Fibroblast of lung (primary cell): ENCODE measurements at regions not wholly inside any gene's neighbourhood (a gene's known extent, or its start where the extent isn't known, plus 50 kb on each side); places are given as distances from the start of the nearest gene placed in this dataset.

ENCODE experiments used
- DNase-seq, 2 donors: peaks; one replicate each; pipeline versions ENCODE4 v3.0.0 to v3.0.0-alpha.2; 2010; ENCODE audit warnings: low read depth in 2 of 2
- H2AFZ ChIP-seq: 2 replicates; pipeline ENCODE4 v1.5.1; 2012; ENCODE audit warnings: low read length, control low read depth, inconsistent platforms
- H3K27ac ChIP-seq: 2 replicates; pipeline ENCODE4 v1.5.1; 2011; ENCODE audit warnings: low read length, control low read depth; ENCODE audit not compliant: insufficient read depth
- H3K27me3 ChIP-seq: 2 replicates; pipeline ENCODE4 v1.5.1; 2011; ENCODE audit warnings: mild to moderate bottlenecking, low read length; ENCODE audit not compliant: control insufficient read depth, insufficient read depth
- H3K36me3 ChIP-seq: 2 replicates; pipeline ENCODE4 v1.5.1; 2011; ENCODE audit warnings: low read length; ENCODE audit not compliant: control insufficient read depth, insufficient read depth
- H3K4me1 ChIP-seq: 2 replicates; pipeline ENCODE4 v1.5.1; 2011; ENCODE audit warnings: low read length; ENCODE audit not compliant: control insufficient read depth, insufficient read depth; ENCODE audit errors: extremely low read depth
- H3K4me2 ChIP-seq: 2 replicates; pipeline ENCODE4 v1.5.1; 2011; ENCODE audit warnings: low read length, control low read depth; ENCODE audit not compliant: insufficient read depth; ENCODE audit errors: extremely low read depth
- H3K4me3 ChIP-seq, 4 experiments: fragments of 200-600 bp in 1 of 4; sonication (generic) in 1 of 4; replicated peaks in 1 of 4; 2 replicates each; pipeline ENCODE4 v1.5.1; 2011 to 2016; ENCODE audit warnings: low read length in 4 of 4, low read depth in 3 of 4, mild to moderate bottlenecking in 3 of 4, control low read depth in 2 of 4, inconsistent platforms in 1 of 4, mixed read lengths in 1 of 4; ENCODE audit not compliant: insufficient read depth in 1 of 4; ENCODE audit errors: control extremely low read depth in 1 of 4
- H3K79me2 ChIP-seq: 2 replicates; pipeline ENCODE4 v1.5.1; 2012; ENCODE audit warnings: mild to moderate bottlenecking, low read length, inconsistent platforms; ENCODE audit not compliant: control insufficient read depth, insufficient read depth
- H3K9ac ChIP-seq: 2 replicates; pipeline ENCODE4 v1.5.1; 2011; ENCODE audit warnings: mild to moderate bottlenecking, low read length, control low read depth; ENCODE audit not compliant: insufficient read depth
- H3K9me3 ChIP-seq: 2 replicates; pipeline ENCODE4 v1.5.1; 2012; ENCODE audit warnings: low read depth, low read length; ENCODE audit not compliant: control insufficient read depth, insufficient read depth
- H4K20me1 ChIP-seq: 2 replicates; pipeline ENCODE4 v1.5.1; 2011; ENCODE audit warnings: low read length; ENCODE audit not compliant: control insufficient read depth, insufficient read depth; ENCODE audit errors: extremely low read depth
- EZH2 ChIP-seq: IDR thresholded peaks from 2 replicates; pipeline ENCODE4 v1.5.1; 2012; ENCODE audit warnings: low read length, control low read depth, mild to moderate bottlenecking; ENCODE audit errors: missing control alignments
- TF ChIP-seq, protein P1 (sequence below), 2 donors: IDR thresholded peaks in 1 of 2; conservative IDR thresholded peaks in 1 of 2; 1 replicate in 1 of 2; 2 replicates in 1 of 2; pipeline ENCODE4 v1.5.1; 2011 to 2012; ENCODE audit warnings: low read length in 2 of 2, control low read depth in 1 of 2, inconsistent platforms in 1 of 2, low read depth in 1 of 2, mild to moderate bottlenecking in 1 of 2

DNA sequence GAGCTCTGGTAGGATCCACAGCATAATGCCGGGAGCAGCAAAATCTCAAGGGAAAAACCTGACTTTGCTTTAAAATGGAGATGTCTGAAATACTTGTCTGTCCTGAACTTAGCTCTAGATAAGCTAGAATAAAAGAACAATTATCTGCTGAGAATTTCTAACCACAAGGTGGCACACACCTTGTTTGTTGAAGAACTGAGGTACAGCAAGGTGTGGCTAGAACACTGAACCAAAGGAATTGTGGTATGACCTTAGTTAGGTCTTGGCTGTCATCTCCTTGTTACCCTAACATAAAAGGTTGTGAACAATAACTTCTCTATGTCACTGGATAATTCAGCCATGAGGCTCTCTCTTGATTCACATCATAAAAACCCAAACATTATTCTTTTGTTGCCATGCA is 72.3 kb upstream of the ANXA1 start:
- Histone ChIP-seq H3K9me3 (no peaks in the 10 kb centered on the region), H3K79me2 (no peaks in the 10 kb centered on the region), H3K4me1 (peaks cover 2% of the 10 kb centered on the region), H3K4me3 (no peak overlapping the region), H3K9ac (no peak overlapping the region), H3K27me3 (no peaks in the 10 kb centered on the region), H3K4me2 (no peak overlapping the region), H4K20me1 (no peaks in the 10 kb centered on the region), H2AFZ (no peak overlapping the region), H3K36me3 (no peaks in the 10 kb centered on the region), H3K27ac (no peak overlapping the region)
- TF ChIP-seq EZH2, result no peak
- TF ChIP-seq, protein P1, sequence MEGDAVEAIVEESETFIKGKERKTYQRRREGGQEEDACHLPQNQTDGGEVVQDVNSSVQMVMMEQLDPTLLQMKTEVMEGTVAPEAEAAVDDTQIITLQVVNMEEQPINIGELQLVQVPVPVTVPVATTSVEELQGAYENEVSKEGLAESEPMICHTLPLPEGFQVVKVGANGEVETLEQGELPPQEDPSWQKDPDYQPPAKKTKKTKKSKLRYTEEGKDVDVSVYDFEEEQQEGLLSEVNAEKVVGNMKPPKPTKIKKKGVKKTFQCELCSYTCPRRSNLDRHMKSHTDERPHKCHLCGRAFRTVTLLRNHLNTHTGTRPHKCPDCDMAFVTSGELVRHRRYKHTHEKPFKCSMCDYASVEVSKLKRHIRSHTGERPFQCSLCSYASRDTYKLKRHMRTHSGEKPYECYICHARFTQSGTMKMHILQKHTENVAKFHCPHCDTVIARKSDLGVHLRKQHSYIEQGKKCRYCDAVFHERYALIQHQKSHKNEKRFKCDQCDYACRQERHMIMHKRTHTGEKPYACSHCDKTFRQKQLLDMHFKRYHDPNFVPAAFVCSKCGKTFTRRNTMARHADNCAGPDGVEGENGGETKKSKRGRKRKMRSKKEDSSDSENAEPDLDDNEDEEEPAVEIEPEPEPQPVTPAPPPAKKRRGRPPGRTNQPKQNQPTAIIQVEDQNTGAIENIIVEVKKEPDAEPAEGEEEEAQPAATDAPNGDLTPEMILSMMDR (conservative IDR thresholded peaks at IDR 0.05 in 1 of 2, IDR thresholded peaks at IDR 0.05 in 1 of 2; ENCODE audit: low read depth in 1 of 2, low read length in 2 of 2), result no peak
- DNase-seq, result peak in 1 of 2 donors; percentile 5

DNA sequence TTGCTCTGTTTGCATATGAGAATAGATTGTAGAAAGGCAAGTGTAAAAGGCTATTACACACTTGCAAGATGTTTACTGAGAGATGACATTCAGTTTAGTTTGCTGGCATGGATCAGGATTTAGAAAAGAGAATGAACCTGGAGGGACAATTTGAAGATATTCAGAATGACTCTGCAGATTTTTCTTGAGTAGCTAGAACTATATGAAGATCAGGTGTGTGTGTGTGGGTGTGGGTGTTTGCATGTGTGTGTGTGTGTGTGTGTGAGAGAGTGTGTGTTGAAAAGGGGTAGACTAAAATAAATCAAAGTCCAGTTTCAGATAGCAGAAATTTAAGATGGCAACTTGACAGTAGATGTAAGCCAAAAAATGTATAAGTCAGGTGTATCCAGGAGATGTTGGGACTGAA is 74.0 kb upstream of the ANXA1 start:
- no peak overlapping the region for H2AFZ ChIP-seq
- no peaks in the 10 kb centered on the region for H3K27me3 ChIP-seq
- TF ChIP-seq, protein P1 (conservative IDR thresholded peaks at IDR 0.05 in 1 of 2, IDR thresholded peaks at IDR 0.05 in 1 of 2; ENCODE audit: low read depth in 1 of 2, low read length in 2 of 2), result no peak
- TF ChIP-seq EZH2, result no peak
- no peaks in the 10 kb centered on the region for H3K36me3 ChIP-seq
- H3K9me3 ChIP-seq, result no peaks in the 10 kb centered on the region
- no peaks in the 10 kb centered on the region for H4K20me1 ChIP-seq
- H3K79me2 ChIP-seq, result no peaks in the 10 kb centered on the region
- peaks cover 2% of the 10 kb centered on the region for H3K4me1 ChIP-seq
- no peak overlapping the region for H3K9ac ChIP-seq
- no peak overlapping the region for H3K4me3 ChIP-seq
- DNase-seq, result no peak
- no peak overlapping the region for H3K27ac ChIP-seq
- no peak overlapping the region for H3K4me2 ChIP-seq

DNA sequence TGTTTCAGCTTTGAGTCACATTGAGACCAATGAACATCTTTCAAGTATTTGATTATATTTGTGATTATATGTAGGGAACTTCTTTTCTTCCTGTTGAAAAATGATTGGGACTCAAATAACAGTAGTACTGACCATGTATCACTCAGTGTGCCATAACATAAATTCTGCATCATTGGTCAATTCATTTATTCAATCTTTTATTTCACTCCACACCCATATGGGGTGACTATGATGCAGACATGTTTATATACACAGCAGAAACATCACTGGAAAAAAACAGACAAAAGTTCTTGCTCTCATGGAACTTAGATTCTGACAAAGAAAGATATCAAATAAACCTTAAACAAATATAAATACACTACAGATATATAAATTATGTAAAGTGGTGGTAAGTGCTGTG is 74.7 kb upstream of the ANXA1 start:
- Histone ChIP-seq H3K9me3 (no peaks in the 10 kb centered on the region), H3K79me2 (no peaks in the 10 kb centered on the region), H3K4me2 (no peak overlapping the region), H3K27ac (no peak overlapping the region), H3K9ac (no peak overlapping the region), H3K27me3 (no peaks in the 10 kb centered on the region), H3K36me3 (no peaks in the 10 kb centered on the region), H2AFZ (no peak overlapping the region), H4K20me1 (no peaks in the 10 kb centered on the region), H3K4me3 (no peak overlapping the region), H3K4me1 (peaks cover 2% of the 10 kb centered on the region)
- TF ChIP-seq, protein P1 (conservative IDR thresholded peaks at IDR 0.05 in 1 of 2, IDR thresholded peaks at IDR 0.05 in 1 of 2; ENCODE audit: low read depth in 1 of 2, low read length in 2 of 2), result no peak
- no peak for TF ChIP-seq EZH2
- DNase-seq, result no peak
